ENCODE measurements at regions not wholly inside any gene's neighbourhood (a gene's known extent, or its start where the extent isn't known, plus 50 kb on each side); places are given as distances from the start of the nearest gene placed in this dataset.

DNA sequence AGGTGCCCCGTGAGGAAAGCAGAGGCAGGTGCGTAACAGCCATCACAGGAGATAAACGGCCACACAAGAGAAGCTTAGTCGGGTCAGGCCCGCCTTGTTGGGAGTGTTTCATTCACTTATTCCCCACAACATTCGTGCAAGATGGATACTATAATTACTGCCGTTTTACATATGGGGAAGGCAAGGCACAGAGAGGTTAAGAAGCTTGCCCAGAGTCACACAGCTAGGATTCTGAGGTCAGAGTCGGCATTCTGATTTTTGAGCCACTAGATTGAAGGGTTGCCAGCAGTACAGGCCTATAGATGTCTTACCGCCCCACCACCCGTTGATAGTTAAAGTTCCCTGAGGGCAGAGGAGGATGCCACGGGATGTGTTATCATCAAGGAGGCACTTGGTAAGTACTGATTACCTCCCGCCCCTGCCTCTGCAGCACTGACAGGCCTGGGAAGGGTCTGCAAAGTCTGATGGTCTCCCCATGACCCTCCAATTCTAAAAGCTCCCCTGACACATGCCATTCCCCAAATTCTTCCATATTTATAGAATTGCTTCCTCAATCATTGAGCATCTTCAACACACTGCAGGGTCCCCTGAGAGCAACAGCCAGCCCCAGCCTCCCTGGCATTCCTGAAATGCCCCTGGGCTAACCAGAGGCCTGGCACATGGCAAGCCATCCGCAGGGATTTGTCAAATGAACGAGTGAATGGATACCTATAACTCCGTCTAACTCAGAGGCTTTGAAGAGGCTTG, 74.7 kb upstream of the CLDN14 start:
- no peak for DNase-seq (ENCODE audit: low spot score)

DNA sequence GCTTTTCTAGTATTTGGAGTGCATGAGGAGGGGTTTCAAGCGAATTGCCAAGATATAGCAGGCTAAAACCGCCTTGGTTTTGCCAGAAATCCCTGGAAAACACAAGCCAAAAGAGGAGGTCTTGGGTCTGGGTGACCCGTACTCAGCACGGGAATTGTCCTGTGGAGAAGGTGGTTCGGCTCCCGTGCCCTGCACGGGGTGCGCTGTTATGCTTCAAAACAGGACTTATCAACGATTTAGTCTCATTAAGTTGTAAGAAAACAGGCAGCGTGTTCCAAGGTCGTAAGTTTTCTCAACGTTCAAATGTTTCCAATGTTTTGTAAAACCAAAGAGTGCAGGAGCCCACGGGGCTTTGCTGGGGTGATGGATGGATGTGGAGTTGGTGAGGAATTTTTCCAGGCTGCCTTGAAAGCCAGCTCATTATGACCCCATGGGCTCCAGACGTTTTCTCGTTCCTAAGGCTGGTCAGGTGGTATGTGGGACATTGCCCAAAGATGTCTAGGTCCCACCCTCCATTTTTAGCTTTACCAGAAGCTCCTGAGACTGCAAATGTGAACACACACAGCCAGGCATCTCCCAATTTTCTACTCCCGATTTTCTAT, 75.4 kb upstream of the CLDN14 start:
- no peak for DNase-seq (ENCODE audit: low spot score)

DNA sequence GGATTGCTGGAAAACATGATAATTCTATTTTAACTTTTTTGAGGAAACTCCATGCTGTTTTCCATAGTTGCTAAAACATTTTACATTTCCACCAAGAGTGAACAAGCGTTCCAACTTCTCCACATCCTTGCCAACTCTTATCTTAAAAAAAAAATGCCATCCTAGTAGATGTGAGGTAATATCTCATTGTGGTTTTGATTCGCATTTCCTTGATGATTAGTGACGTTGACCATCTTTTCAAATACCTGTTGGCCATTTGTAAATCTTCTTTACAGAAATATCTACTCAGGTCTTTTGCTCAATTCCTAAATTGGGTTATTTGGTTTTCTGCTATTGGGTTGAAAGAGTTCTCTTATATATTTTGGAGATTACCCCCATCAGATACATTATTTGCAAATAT, 77.4 kb upstream of the CLDN14 start:
- DNase-seq (ENCODE audit: low spot score), result no peak

GRCh38 chr21:36560933-36561575, 81.1 kb upstream of the CLDN14 start:
- DNase-seq (ENCODE audit: low spot score), result no peak

DNA sequence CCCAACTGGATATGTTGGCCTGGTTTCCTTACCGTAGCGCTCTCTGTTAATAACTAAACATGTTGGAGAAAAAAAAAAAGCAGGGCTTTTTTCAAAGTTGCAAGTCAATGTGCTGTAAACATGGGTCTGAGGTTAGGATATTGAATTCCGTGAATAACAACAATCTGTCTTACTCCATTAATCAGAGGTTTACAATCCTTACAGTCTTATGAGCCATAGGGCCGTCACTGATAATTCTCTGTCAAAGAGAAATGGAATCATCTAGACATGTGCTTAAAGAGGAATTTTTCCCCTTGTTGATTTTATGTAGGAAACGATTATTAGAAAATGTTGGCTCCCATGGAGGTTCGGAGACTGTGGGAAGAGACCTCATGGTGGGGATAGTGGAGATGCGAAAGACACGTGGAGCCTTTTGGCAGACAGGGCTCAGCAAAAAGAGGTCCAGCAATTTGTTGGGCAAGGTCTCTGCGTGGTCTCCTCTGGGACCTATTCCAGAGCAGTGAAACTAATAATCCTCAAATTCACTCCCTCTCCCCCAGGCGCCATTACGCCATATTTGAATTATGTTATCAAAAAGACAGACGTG, 83.5 kb upstream of the CLDN14 start:
- DNase-seq (ENCODE audit: low spot score), result no peak

GRCh38 chr21:36564647-36565046, 84.7 kb upstream of the CLDN14 start:
- DNase-seq (ENCODE audit: low spot score), result no peak

DNA sequence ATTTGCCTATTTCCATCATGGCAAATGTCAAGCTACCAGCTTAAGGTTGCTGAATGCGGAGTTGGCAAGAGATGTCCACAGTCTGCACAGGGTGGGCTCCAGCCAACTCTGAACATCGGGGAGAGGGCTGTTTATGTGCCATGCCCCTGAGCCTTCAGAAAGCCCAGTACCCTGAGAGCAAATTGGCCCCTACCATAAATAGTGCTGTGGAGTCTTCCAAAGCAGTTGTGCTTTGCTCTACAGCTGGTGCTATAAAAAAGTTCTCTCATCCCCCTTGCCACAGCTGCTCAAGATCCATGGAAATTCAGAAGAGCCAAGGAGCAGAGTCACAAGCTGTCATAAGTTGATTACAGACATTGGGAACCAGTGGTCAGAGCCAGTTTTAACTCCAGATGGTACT, 85.6 kb upstream of the CLDN14 start:
- no peak for DNase-seq (ENCODE audit: low spot score)

DNA sequence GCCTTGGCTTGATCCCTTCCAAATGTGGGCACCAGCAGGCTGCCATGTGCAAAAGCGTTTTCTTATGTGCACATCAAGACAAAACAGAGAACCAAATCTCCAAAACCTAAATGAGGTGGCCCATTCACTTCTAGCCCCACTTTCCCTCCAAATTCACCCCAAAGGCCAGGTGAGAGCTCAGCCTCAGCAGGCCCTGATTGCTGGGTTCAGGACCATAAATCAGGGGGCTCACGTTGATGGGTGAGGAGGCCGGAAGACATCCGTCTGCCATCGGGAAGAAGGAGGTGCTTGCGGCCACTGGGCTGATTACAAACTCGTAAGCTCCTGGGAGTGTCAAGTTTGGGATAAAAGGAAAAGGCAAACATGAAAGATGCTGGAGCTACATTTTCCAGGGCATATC, 86.7 kb upstream of the CLDN14 start:
- DNase-seq (ENCODE audit: low spot score), result no peak

- DNase-seq (ENCODE audit: low spot score), result no peak
Measured at GRCh38 chr21:36567216-36567885, 87.4 kb upstream of the CLDN14 start.

DNA sequence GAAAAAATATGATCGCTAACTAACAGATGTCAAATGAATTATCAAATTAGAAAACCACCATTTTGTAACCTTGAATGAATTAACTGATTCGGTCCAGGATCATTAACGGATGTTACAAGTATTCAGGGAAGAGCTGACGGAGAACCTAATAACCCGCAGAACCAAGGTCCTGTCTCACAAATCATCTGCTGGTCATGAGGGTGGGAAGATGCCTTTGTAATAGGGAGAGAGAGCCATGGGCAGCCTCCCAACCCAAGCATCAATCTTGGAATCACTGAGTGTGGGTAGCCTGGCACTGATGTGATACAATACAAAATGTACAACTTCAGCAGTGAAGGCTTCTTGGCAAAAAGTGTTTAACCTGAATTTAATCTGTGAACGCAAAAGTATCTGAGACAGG, 89.6 kb upstream of the CLDN14 start:
- DNase-seq (ENCODE audit: low spot score), result no peak

DNA sequence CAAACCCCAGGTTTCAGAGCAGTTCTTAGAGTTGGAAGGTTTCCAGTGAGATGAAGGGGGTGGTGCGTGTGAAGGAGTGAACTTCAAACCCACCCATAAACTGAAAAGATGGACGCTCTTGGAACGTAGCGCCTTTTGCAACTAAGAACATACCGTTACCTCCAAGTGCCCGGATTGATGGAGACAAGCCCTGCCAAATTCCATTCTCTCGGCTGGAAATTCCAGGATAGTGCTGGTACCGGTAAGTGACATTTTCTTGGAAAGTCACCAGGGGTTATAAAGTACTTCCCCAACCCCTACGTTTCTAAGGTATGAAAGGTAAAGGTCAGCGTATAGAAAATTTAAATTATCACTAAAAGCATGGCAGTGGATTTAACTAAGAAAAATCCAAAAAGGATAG, 91.6 kb upstream of the CLDN14 start:
- DNase-seq (ENCODE audit: low spot score), result no peak

GRCh38 chr21:36572039-36572438, 92.1 kb upstream of the CLDN14 start:
- DNase-seq (ENCODE audit: low spot score), result no peak

DNA sequence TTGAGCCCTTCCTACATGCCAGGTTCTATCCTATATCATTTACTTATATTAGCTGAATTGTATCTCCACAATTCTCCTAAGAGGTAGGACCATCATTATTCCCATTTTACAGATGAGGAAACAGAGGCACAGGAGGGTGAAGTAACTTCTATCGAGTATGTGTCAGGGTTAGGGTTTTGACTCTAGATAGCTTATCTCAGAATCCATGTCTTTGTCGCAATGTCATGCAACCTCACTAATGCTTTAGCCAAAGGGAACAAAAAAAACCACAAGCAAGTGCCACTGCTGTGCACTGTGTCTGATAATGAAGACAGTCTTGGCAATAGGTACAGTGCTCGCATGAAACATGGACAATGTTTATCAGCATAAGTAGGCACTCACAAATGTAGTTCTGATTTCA, 95.4 kb upstream of the CLDN14 start:
- no peak for DNase-seq (ENCODE audit: low spot score)

GRCh38 chr21:36576441-36576840, 96.5 kb upstream of the CLDN14 start:
- DNase-seq (ENCODE audit: low spot score), result no peak

DNA sequence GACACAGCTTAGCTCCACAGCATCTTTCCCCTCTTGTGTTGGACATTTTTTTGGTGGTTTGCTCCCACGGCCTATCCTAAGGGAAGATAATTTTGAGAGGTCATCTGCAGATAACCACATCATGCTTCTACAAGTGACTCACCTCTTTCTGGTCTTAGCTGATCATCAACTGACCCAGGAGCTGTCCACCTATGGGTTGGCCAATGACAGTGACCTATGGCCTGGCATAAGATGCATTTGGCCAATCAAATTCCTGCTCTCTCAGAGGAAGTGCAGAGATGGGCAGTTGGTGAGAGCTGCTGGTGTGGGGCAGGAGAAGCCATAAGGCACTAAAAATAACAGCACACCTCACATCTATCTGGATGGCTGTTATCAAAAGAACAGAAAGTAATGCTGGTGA, 100.0 kb upstream of the CLDN14 start:
- no peak for DNase-seq (ENCODE audit: low spot score)

GRCh38 chr21:36582271-36582670, 102.3 kb upstream of the CLDN14 start:
- DNase-seq (ENCODE audit: low spot score), result no peak

GRCh38 chr21:36583591-36583990, 103.7 kb upstream of the CLDN14 start:
- no peak for DNase-seq (ENCODE audit: low spot score)

DNA sequence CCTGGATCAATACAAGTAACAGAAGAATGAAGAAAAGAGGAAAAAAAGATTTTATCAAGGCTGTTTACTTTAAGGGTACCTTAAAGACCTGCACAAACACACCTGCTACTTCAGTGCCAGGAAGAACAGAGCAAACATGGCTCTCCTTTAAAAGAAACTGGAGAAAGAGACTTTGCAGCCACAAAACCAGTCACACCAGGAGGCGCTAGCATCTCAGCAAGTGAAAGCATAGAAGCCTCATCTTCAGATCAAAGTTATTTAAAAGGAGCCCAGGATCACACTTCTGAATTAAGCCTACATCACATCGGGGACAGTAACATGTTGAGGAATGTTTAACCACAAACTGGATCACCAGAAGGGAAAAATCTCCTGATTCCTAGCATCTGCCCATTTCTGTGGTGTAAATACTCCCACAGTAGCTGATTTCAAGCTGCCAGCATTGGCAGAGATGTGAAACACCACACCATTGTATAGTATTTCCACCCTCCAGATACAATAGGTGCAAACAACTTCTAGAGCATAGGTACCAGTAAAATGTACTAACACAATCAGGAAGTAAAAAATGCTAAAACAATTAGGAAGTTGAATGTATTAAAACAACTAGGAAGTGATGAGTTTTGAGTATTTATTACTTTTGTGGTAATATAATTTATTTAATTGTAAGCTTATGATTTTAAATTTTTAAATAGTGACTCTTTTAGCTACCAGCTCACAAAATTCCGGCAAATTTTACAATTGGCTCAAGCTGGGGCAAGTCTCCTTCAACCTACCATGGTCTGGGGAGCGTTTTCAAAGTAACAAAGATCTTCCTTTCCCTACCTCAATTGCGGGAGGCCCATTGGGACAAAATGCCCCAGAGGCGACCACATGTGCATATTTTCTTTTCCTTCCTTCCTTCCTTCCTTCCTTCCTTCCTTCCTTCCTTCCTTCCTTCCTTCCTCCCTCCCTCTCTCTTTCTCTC, 105.3 kb upstream of the CLDN14 start:
- no peak for DNase-seq (ENCODE audit: low spot score)

DNA sequence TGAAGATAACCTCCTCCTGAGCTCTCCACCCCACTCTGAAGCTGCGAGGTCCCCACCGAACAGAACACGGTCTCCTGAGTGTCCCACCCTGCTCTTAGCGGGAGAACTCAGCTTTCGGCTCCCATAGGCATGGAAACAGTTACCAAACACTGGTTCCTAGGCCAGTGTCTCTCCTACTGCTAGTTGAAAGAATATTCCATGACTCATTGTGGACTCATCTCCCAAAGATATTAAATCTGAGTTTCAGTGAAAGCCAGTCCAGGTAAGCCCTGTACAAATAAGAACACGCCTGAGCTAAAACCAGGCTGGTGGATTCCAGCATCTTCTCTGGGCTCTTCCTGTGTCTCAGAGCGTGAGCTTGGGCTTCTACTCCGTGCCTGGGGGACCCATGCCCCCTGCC, 107.5 kb upstream of the CLDN14 start:
- no peak for DNase-seq (ENCODE audit: low spot score)

- DNase-seq (ENCODE audit: low spot score), result peak; percentile 54
Measured at GRCh38 chr21:36589352-36589971, 109.5 kb upstream of the SIM2 start.

Data from D341Med (cell line).